ENCODE measurements at regions not wholly inside any gene's neighbourhood (a gene's known extent, or its start where the extent isn't known, plus 50 kb on each side); places are given as distances from the start of the nearest gene placed in this dataset.

DNA sequence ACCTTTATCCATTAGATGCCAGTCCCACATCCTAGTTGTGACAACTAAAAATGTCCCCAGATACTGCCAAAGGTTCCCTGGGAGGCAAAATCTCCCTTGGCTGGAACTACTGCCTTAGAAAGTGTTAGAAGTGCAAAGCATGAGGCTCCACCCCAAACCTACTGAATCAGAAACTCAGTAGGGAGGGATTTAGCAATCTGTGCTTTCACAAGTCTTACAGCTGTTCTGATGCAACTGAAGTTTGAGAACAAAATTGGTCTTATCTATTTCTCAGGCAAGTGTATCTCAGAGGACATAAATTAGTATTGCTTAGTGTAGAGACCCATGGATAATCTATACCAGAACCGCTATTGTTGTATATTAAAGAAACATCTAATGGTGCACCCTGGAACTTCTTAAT, 70.2 kb downstream of the CLDN1 start:
- FAIRE-seq (peak; percentile 79), DNase-seq (ENCODE audit: insufficient read length, low spot score) (no peak)
- TF ChIP-seq POLR2A (IDR thresholded peaks at IDR 0.05; ENCODE audit: low read depth, low read length), result no peak

DNA sequence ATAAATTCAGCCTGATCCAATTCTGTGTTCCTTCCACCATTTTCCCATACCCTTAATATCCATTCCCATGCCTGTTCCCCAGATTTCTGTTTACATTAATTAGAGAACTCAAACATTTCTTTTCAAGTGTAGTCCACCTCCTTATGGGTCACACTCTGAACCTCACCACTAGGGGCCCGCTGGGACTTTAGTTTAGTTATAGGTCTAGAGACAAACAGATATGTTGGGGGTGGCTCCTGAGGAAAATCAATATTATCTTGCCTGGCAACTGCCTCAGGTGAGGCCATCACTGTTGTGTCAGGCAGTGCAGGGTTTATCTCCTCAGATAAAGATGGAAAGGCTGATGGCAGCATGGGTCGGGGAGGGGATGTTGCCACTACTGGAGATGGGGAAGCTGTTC, 72.8 kb downstream of the CLDN1 start:
- no peak for DNase-seq (ENCODE audit: insufficient read length, low spot score)
- FAIRE-seq, result no peak

GRCh38 chr3:190242147-190242546, 80.1 kb downstream of the CLDN1 start:
- DNase-seq (ENCODE audit: insufficient read length, low spot score) (no peak), FAIRE-seq (no peak)
- TF ChIP-seq POLR2A (IDR thresholded peaks at IDR 0.05; ENCODE audit: low read depth, low read length), result no peak

More for the DNA sequence above, 72.8 kb downstream of the CLDN1 start:
- no peak for TF ChIP-seq POLR2A (IDR thresholded peaks at IDR 0.05; ENCODE audit: low read depth, low read length)

DNA sequence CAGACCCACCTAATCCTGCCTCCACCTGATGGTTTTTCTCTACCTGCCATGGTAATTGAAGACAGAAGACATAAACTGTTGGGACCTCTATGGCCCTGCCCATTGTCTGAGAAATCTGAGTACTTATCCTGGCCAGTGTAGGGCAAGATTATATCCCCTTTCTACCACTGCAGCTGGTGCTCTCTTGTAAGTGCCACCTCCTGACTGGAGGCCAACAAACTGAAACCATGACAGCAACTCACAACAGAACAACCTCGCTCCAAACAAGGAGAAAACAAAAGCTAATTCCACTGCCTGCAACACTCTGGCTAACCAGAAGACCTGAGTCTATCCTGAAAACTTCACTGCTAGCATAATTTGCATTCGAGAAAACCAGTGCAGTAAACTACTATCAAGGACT, 82.9 kb downstream of the CLDN1 start:
- no peak for FAIRE-seq
- TF ChIP-seq POLR2A (IDR thresholded peaks at IDR 0.05; ENCODE audit: low read depth, low read length), result no peak
- no peak for DNase-seq (ENCODE audit: insufficient read length, low spot score)

- no peak for TF ChIP-seq POLR2A (IDR thresholded peaks at IDR 0.05; ENCODE audit: low read depth, low read length)
- DNase-seq (ENCODE audit: insufficient read length, low spot score) (no peak), FAIRE-seq (no peak)
Observed at GRCh38 chr3:190238871-190239270, 83.4 kb downstream of the CLDN1 start.

- no peak for DNase-seq (ENCODE audit: insufficient read length, low spot score)
- no peak for FAIRE-seq
- no peak for TF ChIP-seq POLR2A (IDR thresholded peaks at IDR 0.05; ENCODE audit: low read depth, low read length)
Observed at GRCh38 chr3:190234621-190235020, 87.6 kb downstream of the CLDN1 start.

- peak; percentile 98 for FAIRE-seq
- no peak for TF ChIP-seq POLR2A (IDR thresholded peaks at IDR 0.05; ENCODE audit: low read depth, low read length)
- DNase-seq (ENCODE audit: insufficient read length, low spot score), result no peak
Observed at GRCh38 chr3:190229632-190230424, 92.4 kb downstream of the CLDN1 start.

GRCh38 chr3:190227064-190227463, 95.2 kb downstream of the CLDN1 start:
- DNase-seq (ENCODE audit: insufficient read length, low spot score), result no peak
- TF ChIP-seq POLR2A (IDR thresholded peaks at IDR 0.05; ENCODE audit: low read depth, low read length), result no peak
- peak; percentile 20 for FAIRE-seq

- DNase-seq (ENCODE audit: insufficient read length, low spot score) (no peak), FAIRE-seq (peak; percentile 69)
- no peak for TF ChIP-seq POLR2A (IDR thresholded peaks at IDR 0.05; ENCODE audit: low read depth, low read length)
Observed at GRCh38 chr3:190224863-190225692, 97.2 kb downstream of the CLDN1 start.

DNA sequence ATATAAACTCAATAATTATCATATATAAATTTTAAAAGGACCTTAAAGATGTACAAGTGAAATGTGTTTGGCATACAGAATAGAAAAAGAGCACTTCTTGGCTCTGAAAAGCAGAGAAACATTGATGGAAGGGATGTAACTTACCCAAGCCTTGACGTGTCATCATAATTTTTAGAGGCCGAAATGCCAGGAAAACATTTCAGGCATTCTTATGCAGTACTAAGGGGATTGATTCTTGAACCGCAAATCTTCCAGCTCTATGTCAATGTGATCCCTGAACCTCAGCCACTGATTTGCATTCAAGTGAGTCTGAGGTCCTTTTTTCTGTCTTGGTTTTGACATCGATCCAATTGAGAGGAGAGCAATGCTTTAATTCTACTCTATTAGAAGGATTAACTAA, 97.8 kb downstream of the CLDN1 start:
- TF ChIP-seq POLR2A (IDR thresholded peaks at IDR 0.05; ENCODE audit: low read depth, low read length), result no peak
- FAIRE-seq (no peak), DNase-seq (ENCODE audit: insufficient read length, low spot score) (no peak)

DNA sequence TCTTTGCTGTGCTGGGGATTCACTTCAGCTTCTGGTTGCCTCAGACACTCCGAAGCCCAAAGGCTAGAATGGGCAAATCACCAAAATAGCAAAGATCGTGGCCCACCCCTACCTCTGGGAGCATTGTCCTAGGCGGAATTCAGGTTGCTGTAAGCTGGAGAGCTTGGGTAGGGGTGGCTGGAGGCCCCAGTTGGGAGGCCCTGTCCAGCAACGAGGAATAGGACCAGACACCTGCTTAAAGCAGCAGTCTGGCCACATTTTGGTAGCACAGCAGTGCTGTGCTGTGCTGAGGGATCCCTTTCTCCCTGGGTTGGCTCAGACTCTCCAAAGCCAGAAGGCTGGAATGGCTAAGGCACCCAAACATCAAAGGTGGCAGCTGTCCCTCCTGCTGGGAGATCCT, 99.3 kb downstream of the CLDN1 start:
- DNase-seq (ENCODE audit: insufficient read length, low spot score) (no peak), FAIRE-seq (no peak)
- no peak for TF ChIP-seq POLR2A (IDR thresholded peaks at IDR 0.05; ENCODE audit: low read depth, low read length)

GRCh38 chr3:190222360-190222759, 99.9 kb downstream of the CLDN1 start:
- no peak for TF ChIP-seq POLR2A (IDR thresholded peaks at IDR 0.05; ENCODE audit: low read depth, low read length)
- FAIRE-seq, result no peak

DNA sequence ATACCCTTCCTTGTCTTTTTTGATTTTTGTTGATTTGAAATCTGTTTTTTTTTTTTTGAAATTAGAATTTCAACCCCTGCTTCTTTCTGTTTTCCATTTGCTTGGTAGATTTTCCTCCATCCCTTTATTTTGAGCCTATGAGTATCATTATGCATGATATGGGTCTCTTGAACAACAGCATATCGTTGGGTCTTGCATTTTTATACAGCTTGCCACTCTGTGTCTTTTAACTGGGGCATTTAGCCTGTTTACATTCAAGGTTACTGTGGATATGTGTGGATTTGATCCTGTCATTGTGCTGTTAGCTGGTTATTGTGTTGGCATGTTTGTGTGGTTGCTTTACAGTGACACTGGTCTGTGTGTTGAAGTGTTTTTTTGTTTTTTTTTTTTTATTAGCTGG, 99.7 kb upstream of the P3H2 start:
- no peak for FAIRE-seq
- no peak for DNase-seq (ENCODE audit: insufficient read length, low spot score)

More at GRCh38 chr3:190222360-190222759, 99.9 kb downstream of the CLDN1 start:
- DNase-seq (ENCODE audit: insufficient read length, low spot score), result no peak

GRCh38 chr3:190217081-190217480, 96.4 kb upstream of the P3H2 start:
- no peak for TF ChIP-seq POLR2A (IDR thresholded peaks at IDR 0.05; ENCODE audit: low read depth, low read length)
- FAIRE-seq (peak; percentile 89), DNase-seq (ENCODE audit: insufficient read length, low spot score) (no peak)

More for the DNA sequence above, 99.7 kb upstream of the P3H2 start:
- no peak for TF ChIP-seq POLR2A (IDR thresholded peaks at IDR 0.05; ENCODE audit: low read depth, low read length)

GRCh38 chr3:190213727-190214126, 93.0 kb upstream of the P3H2 start:
- DNase-seq (ENCODE audit: insufficient read length, low spot score) (no peak), FAIRE-seq (no peak)
- no peak for TF ChIP-seq POLR2A (IDR thresholded peaks at IDR 0.05; ENCODE audit: low read depth, low read length)

All from H54 (cell line).